ENCODE measurements at regions not wholly inside any gene's neighbourhood (a gene's known extent, or its start where the extent isn't known, plus 50 kb on each side); places are given as distances from the start of the nearest gene placed in this dataset.

DNA sequence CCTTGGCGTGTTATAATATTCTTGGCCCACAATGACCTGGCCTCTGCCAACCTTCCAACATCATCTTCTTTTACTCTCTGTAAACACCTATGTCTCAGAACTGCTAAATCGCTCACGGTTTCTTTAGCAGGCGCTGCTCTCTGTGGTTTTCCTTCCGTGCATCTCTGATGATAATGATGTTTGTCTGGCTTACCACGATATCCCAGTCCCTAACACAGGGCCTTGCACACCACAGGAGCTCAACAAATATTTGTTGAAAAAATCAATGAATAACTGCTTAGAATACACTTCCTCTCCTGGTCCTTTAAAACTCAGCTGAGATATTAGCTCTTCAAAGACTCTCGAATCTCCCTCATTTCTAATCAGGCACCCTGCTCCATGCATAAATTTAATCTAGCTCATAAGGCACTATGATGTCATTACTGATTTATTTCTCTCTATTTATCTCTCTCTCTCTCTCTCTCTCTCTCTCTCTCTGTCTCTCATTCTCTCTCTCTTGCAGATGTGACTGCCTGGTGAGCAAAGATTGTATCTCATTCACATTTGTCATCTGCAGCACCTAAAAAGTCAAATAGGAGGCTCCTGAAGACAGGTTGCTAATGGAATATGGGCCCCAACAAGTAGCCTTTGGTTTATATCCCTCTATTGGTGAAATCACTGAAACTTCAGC lies 206.4 kb downstream of the NHLRC3 start:
- no peak for DNase-seq

DNA sequence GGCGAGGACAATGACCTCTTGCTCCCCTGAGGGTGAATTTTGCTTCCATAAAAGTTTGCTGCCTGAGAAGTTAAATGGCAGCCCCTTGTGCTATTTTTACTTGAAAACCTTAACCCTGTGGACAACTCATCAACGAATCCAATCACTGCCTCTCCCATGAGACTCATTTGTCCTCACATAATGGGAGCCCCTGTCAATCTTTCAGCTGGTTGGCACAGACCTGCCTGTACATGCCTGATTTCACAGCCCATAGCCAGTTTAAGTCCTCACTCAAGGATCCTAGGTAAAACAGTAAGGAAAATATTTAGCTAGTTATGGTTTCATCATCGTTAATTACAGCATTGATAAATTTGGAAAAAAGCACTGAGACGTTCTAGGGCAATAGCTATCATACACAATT lies 207.4 kb downstream of the NHLRC3 start:
- DNase-seq = no peak

DNA sequence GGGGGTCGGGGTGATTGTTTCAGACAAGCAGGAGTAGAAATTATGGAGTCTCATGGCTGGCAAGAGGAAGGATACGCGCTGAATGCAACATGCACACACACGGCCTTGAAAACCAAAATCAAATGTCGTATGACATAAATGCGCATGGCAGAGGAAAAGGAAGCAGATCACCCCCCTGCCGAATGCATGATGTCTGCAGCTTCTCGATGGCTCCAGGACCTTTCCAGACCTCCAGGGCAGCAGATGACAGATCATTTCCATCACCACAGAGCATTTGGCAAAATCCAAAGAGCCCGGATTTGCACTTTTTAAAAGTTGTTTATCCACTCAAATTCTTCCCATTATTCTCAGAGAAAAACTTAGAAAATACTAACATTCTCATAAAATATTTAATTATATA lies 211.7 kb downstream of the NHLRC3 start:
- no peak for DNase-seq

GRCh38 chr13:39250440-39250839 lies 212.2 kb downstream of the NHLRC3 start:
- DNase-seq = no peak

DNA sequence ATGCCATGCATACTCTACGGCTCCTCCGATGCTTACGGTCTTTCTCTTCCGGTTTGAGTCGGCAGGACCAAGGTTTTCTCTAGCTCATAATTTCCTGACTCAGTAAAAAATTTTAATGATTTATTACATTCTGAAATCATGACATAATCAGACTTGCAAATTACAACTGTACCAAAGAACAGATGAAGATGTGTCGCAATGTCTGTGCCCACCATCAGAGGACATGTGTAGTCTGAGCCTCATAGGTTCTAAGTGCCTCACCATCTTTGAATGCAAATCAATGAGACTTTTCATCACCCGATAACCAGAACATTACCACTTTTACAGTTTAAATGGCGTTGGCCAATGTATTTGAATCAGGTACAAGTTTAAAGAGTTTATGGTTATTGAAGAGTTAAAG lies 213.1 kb downstream of the NHLRC3 start:
- no peak for DNase-seq

DNA sequence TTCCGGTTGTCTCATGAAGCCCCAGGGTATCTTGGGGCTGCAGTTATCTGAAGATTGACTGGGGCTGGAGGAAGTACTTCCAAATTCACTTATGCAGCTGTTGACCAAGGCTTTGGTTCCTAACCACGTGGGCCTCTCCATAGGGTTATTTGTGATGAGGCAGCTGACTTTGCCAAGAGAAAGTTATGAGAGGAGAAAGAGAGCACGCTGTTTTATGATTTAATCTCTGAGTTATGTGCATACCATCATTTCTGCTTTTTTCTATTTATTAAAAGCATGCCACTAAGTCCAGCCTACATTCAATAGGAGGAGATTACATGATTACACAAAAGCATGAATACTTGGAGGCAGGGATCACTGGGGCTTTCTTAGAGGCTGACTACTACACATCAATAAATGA lies 215.5 kb downstream of the NHLRC3 start:
- peak; percentile 84 for DNase-seq

GRCh38 chr13:39254601-39255000 lies 216.3 kb downstream of the NHLRC3 start:
- DNase-seq = no peak

- no peak for DNase-seq
Observed at GRCh38 chr13:39257642-39258041, 219.4 kb downstream of the NHLRC3 start.

GRCh38 chr13:39259371-39260140 lies 221.3 kb downstream of the NHLRC3 start:
- peak; percentile 48 for DNase-seq

- peak; percentile 55 for DNase-seq
Observed at GRCh38 chr13:39263033-39263432, 224.8 kb downstream of the NHLRC3 start.

DNA sequence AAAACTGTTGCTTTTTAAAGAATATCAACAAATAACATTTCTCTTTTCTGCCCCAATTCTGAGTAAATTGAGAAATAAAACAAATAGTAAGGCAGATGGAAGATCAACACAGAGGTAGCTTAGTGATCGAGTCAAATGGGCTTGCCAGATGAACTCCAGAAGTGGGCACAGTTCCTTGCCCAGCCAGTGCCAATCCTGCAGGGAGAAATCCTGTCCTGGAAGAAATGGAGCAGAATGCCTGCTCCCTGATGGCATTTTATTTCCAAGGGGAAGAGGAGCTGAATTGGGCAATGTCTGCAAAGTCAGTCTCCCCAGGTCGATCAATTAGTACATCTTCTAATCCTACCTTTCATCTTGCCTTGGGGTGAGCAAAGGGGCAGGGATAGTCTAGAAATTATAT lies 225.3 kb downstream of the NHLRC3 start:
- DNase-seq = no peak

DNA sequence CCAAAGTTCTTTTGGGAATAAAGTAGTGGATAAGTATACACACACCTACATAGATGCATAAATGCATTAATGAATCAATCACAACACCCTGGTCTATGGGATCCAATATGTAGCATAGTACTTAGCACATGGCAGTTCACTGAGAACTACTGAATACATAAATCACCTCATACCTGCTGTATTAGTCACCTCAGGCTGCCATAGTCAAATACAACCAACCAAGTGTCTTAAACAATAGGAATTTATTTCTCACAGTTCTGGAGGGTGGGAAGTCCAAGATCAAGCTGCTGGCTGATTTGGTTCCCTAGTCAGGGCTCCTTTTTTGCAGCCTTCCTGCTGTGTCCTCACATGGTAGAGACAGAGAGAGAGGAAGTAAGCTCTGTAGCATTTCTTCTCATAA lies 228.2 kb downstream of the NHLRC3 start:
- peak; percentile 7 for DNase-seq

- no peak for DNase-seq
Observed at GRCh38 chr13:39268398-39268797, 230.1 kb downstream of the NHLRC3 start.

GRCh38 chr13:39269004-39269403 lies 230.7 kb downstream of the NHLRC3 start:
- DNase-seq = no peak

DNA sequence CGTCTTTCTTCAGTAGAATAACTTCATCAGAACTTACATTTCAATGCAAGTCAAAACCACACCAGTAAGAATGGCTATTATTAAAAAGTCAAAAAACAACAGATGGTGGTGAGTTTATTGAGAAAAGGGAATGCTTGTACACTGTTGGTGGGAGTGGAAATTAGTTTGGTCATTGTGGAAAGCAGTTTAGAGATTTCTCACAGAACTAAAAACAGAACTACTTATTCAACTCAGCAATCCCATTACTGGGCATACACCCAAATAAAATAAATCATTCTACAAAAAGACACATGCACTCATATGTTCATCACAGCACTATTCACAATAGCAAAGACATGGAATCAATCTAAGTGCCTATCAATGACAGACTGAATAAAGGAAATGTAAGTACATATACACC lies 231.2 kb downstream of the NHLRC3 start:
- DNase-seq = peak; percentile 47

- DNase-seq = no peak
Observed at GRCh38 chr13:39272994-39273393, 234.7 kb downstream of the NHLRC3 start.

DNA sequence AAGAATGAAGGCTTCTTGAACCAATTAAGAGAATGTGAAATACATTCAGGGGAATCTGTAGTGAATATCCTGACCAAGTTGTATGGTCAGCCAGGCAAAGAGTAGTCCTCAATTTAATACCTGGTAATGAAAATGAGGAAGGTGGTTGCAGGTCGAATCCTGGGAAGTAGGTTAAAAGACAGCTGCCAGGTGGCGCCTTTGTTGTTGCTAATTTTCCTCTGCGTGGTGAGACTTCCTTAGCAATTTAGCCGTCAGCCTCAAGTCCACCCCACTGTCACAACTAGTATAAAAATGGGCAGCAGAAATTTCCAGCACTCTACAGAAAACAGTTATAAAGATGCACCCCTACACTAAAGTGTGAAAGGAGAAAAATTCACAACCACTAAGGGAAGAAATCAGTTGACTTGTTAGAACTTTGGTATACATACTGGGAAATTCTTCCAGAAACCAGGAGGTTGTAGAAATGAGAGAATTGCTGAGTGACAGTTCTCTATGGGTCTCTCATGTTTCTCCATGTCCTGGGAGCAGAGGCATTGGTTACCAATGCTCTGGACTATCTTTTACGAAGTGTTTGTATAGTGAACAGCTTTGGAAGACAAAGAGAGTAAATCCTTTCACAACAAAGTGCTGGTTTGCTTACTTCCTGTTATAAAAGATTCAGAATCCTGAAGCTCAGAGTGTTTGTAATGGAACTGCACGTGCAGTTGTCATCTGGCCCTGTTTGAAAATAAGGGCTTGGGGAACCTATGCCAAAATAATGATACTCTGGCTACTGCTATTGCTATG lies 235.9 kb downstream of the NHLRC3 start:
- no peak for DNase-seq

- no peak for DNase-seq
Observed at GRCh38 chr13:39274739-39275325, 236.6 kb downstream of the NHLRC3 start.

- DNase-seq = no peak
Observed at GRCh38 chr13:39279077-39279476, 240.8 kb downstream of the NHLRC3 start.

- peak; percentile 55 for DNase-seq
Observed at GRCh38 chr13:39281539-39282150, 243.4 kb downstream of the NHLRC3 start.

- DNase-seq = no peak
Observed at GRCh38 chr13:39282400-39282972, 244.2 kb downstream of the NHLRC3 start.

GRCh38 chr13:39283072-39283471 lies 244.8 kb downstream of the NHLRC3 start:
- no peak for DNase-seq

All from fibroblast of skin of scalp (primary cell).